OCI-LY3 (cell line): ENCODE measurements at regions not wholly inside any gene's neighbourhood (a gene's known extent, or its start where the extent isn't known, plus 50 kb on each side); places are given as distances from the start of the nearest gene placed in this dataset.

Source experiments
- EZH2phosphoT487 ChIP-seq: fragments of 200-600 bp; shearing (Covaris generic); IDR thresholded peaks from 2 replicates; pipeline ENCODE4 v1.6.1; 2018; ENCODE audit warnings: antibody characterized with exemption, mixed run types, low read depth
- TF ChIP-seq, protein P1 (sequence below): fragments of 200-600, 300-600 bp; sonication (generic); IDR thresholded peaks from 2 replicates; pipeline ENCODE4 v1.5.1; 2014; ENCODE audit warnings: antibody characterized with exemption, low read length, low read depth

DNA sequence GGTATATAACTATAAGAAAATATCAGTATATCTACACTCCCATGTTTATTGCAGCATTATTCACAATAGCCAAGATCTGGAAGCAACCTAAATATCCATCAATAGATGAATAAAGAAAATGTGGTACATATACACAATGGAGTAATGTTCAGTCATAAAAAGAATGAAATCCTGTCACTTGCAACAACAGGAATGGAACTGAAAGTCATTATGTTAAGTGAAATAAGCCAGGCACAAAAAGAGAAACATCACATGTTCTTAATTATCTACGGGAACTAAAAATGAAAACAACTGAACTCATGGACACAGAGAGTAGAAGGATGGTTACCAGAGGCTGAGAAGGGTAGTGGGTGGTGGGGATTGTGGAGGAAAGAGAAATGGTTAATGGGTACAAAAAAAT lies 665.2 kb downstream of the TBC1D4 start:
- TF ChIP-seq, protein P1, sequence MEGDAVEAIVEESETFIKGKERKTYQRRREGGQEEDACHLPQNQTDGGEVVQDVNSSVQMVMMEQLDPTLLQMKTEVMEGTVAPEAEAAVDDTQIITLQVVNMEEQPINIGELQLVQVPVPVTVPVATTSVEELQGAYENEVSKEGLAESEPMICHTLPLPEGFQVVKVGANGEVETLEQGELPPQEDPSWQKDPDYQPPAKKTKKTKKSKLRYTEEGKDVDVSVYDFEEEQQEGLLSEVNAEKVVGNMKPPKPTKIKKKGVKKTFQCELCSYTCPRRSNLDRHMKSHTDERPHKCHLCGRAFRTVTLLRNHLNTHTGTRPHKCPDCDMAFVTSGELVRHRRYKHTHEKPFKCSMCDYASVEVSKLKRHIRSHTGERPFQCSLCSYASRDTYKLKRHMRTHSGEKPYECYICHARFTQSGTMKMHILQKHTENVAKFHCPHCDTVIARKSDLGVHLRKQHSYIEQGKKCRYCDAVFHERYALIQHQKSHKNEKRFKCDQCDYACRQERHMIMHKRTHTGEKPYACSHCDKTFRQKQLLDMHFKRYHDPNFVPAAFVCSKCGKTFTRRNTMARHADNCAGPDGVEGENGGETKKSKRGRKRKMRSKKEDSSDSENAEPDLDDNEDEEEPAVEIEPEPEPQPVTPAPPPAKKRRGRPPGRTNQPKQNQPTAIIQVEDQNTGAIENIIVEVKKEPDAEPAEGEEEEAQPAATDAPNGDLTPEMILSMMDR, result no peak
- no peak for TF ChIP-seq EZH2phosphoT487
